ENCODE measurements at regions not wholly inside any gene's neighbourhood (a gene's known extent, or its start where the extent isn't known, plus 50 kb on each side); places are given as distances from the start of the nearest gene placed in this dataset.

DNA sequence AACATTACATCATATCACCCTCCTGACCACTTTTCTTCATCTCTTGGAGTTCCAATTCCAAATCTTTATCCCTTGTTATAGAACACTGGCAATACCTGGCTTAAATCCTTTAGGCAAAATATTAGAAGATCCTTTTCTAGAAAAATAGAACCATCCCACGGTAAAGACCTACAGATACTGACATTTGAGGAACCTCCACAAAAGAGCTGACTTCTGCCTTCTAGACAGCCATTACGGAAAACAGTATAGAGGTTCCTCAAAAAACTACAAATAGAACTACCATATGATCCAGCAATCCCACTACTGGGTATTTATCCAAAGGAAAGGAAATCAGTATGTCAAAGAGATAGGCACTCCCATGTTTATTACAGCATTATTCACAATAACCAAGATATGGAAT is 241.7 kb upstream of the AMIGO2 start:
- no peak for TF ChIP-seq CTCF (conservative IDR thresholded peaks at IDR 0.05; ENCODE audit: low read depth, low read length)
- TF ChIP-seq EZH2 (IDR thresholded peaks at IDR 0.05; ENCODE audit: low read length, unreplicated experiment): no peak
- no peak for TF ChIP-seq EZH2phosphoT487 (IDR thresholded peaks at IDR 0.05; ENCODE audit: borderline replicate concordance, low read length)

Data from PC-3 (cell line).